GM23338 (cell line): ENCODE measurements at regions not wholly inside any gene's neighbourhood (a gene's known extent, or its start where the extent isn't known, plus 50 kb on each side); places are given as distances from the start of the nearest gene placed in this dataset.

Source experiments
- CREB1 ChIP-seq: fragments of 250-450 bp; sonication (Bioruptor Pico); IDR thresholded peaks from 2 replicates; pipeline ENCODE4 v1.5.0; 2020; ENCODE audit warnings: low read depth, mild to moderate bottlenecking, moderate library complexity
- EZH2 ChIP-seq: fragments of 200-600 bp; sonication (generic); IDR thresholded peaks from one replicate; pipeline ENCODE4 v1.8.0; 2017; ENCODE audit warnings: antibody characterized with exemption, mild to moderate bottlenecking, low read depth; ENCODE audit not compliant: unreplicated experiment
- EZH2phosphoT487 ChIP-seq: fragments of 200-600 bp; sonication (generic); IDR thresholded peaks from one replicate; pipeline ENCODE4 v1.8.1; 2018; ENCODE audit warnings: antibody characterized with exemption; ENCODE audit not compliant: unreplicated experiment
- JUNB ChIP-seq: IDR thresholded peaks from one replicate; pipeline ENCODE4 v1.6.1; 2016; ENCODE audit warnings: antibody characterized with exemption; ENCODE audit not compliant: unreplicated experiment
- POLR2AphosphoS5 ChIP-seq: IDR thresholded peaks from 2 replicates; pipeline ENCODE4 v1.6.1; 2016; ENCODE audit warnings: antibody characterized with exemption, low read depth
- STAT1 ChIP-seq: IDR thresholded peaks from one replicate; pipeline ENCODE4 v1.6.1; 2016; ENCODE audit warnings: antibody characterized with exemption; ENCODE audit not compliant: unreplicated experiment
- ZNF114 ChIP-seq: fragments of 250-450 bp; sonication (Bioruptor Pico); IDR thresholded peaks from 2 replicates; pipeline ENCODE4 v1.5.0; 2020; ENCODE audit warnings: mild to moderate bottlenecking, moderate library complexity
- TF ChIP-seq, protein P1 (sequence below), 2 experiments: fragments of 200-600 bp in 1 of 2; sonication (generic) in 1 of 2; conservative IDR thresholded peaks; 2 replicates each; pipeline versions ENCODE4 v1.5.1 to v1.6.1; 2016 to 2017; ENCODE audit warnings: antibody characterized with exemption in 2 of 2, low read depth in 2 of 2, mild to moderate bottlenecking in 2 of 2, moderate library complexity in 1 of 2
- TF ChIP-seq, protein P2 (sequence below): IDR thresholded peaks from one replicate; pipeline ENCODE4 v1.6.1; 2018; ENCODE audit warnings: antibody characterized with exemption; ENCODE audit not compliant: unreplicated experiment

DNA sequence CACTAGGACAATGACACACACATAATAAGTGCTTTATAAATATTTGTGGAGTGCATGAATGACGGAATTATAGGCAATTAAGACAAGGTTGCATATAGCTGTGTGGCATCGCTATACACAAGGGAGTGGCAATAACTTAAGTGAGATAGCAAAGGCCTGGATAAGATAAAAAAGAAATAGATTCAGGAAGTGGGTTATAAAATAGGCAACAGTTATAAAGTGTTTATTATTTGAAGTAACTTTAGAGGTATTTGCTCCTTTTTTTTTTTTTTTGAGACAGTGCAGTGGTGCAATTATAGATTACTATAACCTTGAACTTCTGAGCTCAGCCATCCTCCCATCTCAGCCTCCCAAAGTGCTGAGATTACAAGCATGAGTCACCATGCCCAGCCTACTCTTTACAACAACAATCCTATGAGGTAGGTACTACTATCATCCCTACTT lies 75.9 kb upstream of the LOC128125822 start:
- TF ChIP-seq, protein P1, sequence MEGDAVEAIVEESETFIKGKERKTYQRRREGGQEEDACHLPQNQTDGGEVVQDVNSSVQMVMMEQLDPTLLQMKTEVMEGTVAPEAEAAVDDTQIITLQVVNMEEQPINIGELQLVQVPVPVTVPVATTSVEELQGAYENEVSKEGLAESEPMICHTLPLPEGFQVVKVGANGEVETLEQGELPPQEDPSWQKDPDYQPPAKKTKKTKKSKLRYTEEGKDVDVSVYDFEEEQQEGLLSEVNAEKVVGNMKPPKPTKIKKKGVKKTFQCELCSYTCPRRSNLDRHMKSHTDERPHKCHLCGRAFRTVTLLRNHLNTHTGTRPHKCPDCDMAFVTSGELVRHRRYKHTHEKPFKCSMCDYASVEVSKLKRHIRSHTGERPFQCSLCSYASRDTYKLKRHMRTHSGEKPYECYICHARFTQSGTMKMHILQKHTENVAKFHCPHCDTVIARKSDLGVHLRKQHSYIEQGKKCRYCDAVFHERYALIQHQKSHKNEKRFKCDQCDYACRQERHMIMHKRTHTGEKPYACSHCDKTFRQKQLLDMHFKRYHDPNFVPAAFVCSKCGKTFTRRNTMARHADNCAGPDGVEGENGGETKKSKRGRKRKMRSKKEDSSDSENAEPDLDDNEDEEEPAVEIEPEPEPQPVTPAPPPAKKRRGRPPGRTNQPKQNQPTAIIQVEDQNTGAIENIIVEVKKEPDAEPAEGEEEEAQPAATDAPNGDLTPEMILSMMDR (conservative IDR thresholded peaks at IDR 0.05; ENCODE audit: low read depth in 2 of 2) = no peak
- no peak for TF ChIP-seq POLR2AphosphoS5
- TF ChIP-seq EZH2 = no peak
- TF ChIP-seq JUNB = no peak
- TF ChIP-seq CREB1 (CRISPR knock-in tag) = no peak
- TF ChIP-seq STAT1 = no peak
- TF ChIP-seq ZNF114 = no peak
- no peak for TF ChIP-seq EZH2phosphoT487
- TF ChIP-seq, protein P2, sequence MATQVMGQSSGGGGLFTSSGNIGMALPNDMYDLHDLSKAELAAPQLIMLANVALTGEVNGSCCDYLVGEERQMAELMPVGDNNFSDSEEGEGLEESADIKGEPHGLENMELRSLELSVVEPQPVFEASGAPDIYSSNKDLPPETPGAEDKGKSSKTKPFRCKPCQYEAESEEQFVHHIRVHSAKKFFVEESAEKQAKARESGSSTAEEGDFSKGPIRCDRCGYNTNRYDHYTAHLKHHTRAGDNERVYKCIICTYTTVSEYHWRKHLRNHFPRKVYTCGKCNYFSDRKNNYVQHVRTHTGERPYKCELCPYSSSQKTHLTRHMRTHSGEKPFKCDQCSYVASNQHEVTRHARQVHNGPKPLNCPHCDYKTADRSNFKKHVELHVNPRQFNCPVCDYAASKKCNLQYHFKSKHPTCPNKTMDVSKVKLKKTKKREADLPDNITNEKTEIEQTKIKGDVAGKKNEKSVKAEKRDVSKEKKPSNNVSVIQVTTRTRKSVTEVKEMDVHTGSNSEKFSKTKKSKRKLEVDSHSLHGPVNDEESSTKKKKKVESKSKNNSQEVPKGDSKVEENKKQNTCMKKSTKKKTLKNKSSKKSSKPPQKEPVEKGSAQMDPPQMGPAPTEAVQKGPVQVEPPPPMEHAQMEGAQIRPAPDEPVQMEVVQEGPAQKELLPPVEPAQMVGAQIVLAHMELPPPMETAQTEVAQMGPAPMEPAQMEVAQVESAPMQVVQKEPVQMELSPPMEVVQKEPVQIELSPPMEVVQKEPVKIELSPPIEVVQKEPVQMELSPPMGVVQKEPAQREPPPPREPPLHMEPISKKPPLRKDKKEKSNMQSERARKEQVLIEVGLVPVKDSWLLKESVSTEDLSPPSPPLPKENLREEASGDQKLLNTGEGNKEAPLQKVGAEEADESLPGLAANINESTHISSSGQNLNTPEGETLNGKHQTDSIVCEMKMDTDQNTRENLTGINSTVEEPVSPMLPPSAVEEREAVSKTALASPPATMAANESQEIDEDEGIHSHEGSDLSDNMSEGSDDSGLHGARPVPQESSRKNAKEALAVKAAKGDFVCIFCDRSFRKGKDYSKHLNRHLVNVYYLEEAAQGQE = no peak
